ENCODE measurements at regions not wholly inside any gene's neighbourhood (a gene's known extent, or its start where the extent isn't known, plus 50 kb on each side); places are given as distances from the start of the nearest gene placed in this dataset.

- Mint-ChIP-seq H3K9me3 (peaks cover 0 to 3% of the 10 kb centered on the region in 2 donors), H3K36me3 (peaks cover 0 to 4% of the 10 kb centered on the region in 2 donors), H3K27ac (no peak overlapping the region)
- DNase-seq (ENCODE audit: low spot score in 2 of 2) (no peak), ATAC-seq (no peak)
Measured at GRCh38 chr5:44868541-44868940, 59.8 kb downstream of the MRPS30 start.

GRCh38 chr5:44869928-44870327 lies 61.2 kb downstream of the MRPS30 start:
- Mint-ChIP-seq H3K9me3 (peaks cover 0 to 11% of the 10 kb centered on the region in 2 donors), H3K27ac (no peak overlapping the region), H3K36me3 (peaks cover 0 to 4% of the 10 kb centered on the region in 2 donors)
- ATAC-seq = no peak
- no peak for DNase-seq (ENCODE audit: low spot score in 2 of 2)

- DNase-seq (ENCODE audit: low spot score in 2 of 2) = no peak
- H3K9me3 Mint-ChIP-seq = peaks cover 0 to 11% of the 10 kb centered on the region in 2 donors
- peaks cover 0 to 4% of the 10 kb centered on the region in 2 donors for H3K36me3 Mint-ChIP-seq
- ATAC-seq = no peak
- H3K27ac Mint-ChIP-seq = no peak overlapping the region
Measured at GRCh38 chr5:44870430-44870829, 61.7 kb downstream of the MRPS30 start.

- peaks cover 0 to 11% of the 10 kb centered on the region in 2 donors for H3K36me3 Mint-ChIP-seq
- H3K9me3 Mint-ChIP-seq = peaks cover 7 to 11% of the 10 kb centered on the region in 2 donors
- ATAC-seq = no peak
- no peak overlapping the region for H3K27ac Mint-ChIP-seq
- DNase-seq (ENCODE audit: low spot score in 2 of 2) = no peak
Measured at GRCh38 chr5:44871401-44871800, 62.7 kb downstream of the MRPS30 start.

- ATAC-seq = peak; percentile 99 to 100
- DNase-seq (ENCODE audit: low spot score in 2 of 2) = peak in 1 of 2 donors; percentile 33
- Mint-ChIP-seq H3K9me3 (peaks cover 11 to 19% of the 10 kb centered on the region in 2 donors), H3K36me3 (peaks cover 6 to 22% of the 10 kb centered on the region in 2 donors), H3K27ac (peak overlapping the region; percentile 90 to 95)
Measured at GRCh38 chr5:44875661-44876605, 67.2 kb downstream of the MRPS30 start.

GRCh38 chr5:44881266-44881665 lies 72.5 kb downstream of the MRPS30 start:
- DNase-seq (ENCODE audit: low spot score in 2 of 2) (no peak), ATAC-seq (no peak)
- peaks cover 6 to 12% of the 10 kb centered on the region in 2 donors for H3K36me3 Mint-ChIP-seq
- no peak overlapping the region for H3K27ac Mint-ChIP-seq
- H3K9me3 Mint-ChIP-seq = peaks cover 5 to 15% of the 10 kb centered on the region in 2 donors

- no peak for DNase-seq (ENCODE audit: low spot score in 2 of 2)
Measured at GRCh38 chr5:44884036-44884435, 75.3 kb downstream of the MRPS30 start.

GRCh38 chr5:44885903-44886302 lies 77.2 kb downstream of the MRPS30 start:
- no peak for DNase-seq (ENCODE audit: low spot score in 2 of 2)
- H3K27ac Mint-ChIP-seq = no peak overlapping the region
- ATAC-seq = peak; percentile 26 to 75
- peaks cover 0 to 7% of the 10 kb centered on the region in 2 donors for H3K9me3 Mint-ChIP-seq
- H3K36me3 Mint-ChIP-seq = no peaks in the 10 kb centered on the region

More at GRCh38 chr5:44884036-44884435, 75.3 kb downstream of the MRPS30 start:
- Mint-ChIP-seq H3K27ac (no peak overlapping the region), H3K36me3 (no peaks in the 10 kb centered on the region), H3K9me3 (peaks cover 0 to 9% of the 10 kb centered on the region in 2 donors)
- ATAC-seq = no peak

- no peak for DNase-seq (ENCODE audit: low spot score in 2 of 2)
- H3K36me3 Mint-ChIP-seq = no peaks in the 10 kb centered on the region
- no peak overlapping the region for H3K27ac Mint-ChIP-seq
- ATAC-seq = no peak
- no peaks in the 10 kb centered on the region for H3K9me3 Mint-ChIP-seq
Measured at GRCh38 chr5:44887722-44888121, 79.0 kb downstream of the MRPS30 start.

- no peak overlapping the region for H3K27ac Mint-ChIP-seq
- ATAC-seq (no peak), DNase-seq (ENCODE audit: low spot score in 2 of 2) (no peak)
- peaks cover 0 to 4% of the 10 kb centered on the region in 2 donors for H3K36me3 Mint-ChIP-seq
- H3K9me3 Mint-ChIP-seq = peaks cover 4% of the 10 kb centered on the region in 2 donors
Measured at GRCh38 chr5:44888435-44888834, 79.7 kb downstream of the MRPS30 start.

- ATAC-seq (no peak), DNase-seq (ENCODE audit: low spot score in 2 of 2) (no peak)
- Mint-ChIP-seq H3K9me3 (peaks cover 4 to 5% of the 10 kb centered on the region in 2 donors), H3K27ac (no peak overlapping the region), H3K36me3 (peaks cover 0 to 6% of the 10 kb centered on the region in 2 donors)
Measured at GRCh38 chr5:44891116-44891515, 82.4 kb downstream of the MRPS30 start.

- Mint-ChIP-seq H3K27ac (no peak overlapping the region), H3K9me3 (peaks cover 0 to 3% of the 10 kb centered on the region in 2 donors), H3K36me3 (no peaks in the 10 kb centered on the region)
- ATAC-seq (no peak), DNase-seq (ENCODE audit: low spot score in 2 of 2) (no peak)
Measured at GRCh38 chr5:44900273-44900954, 91.7 kb downstream of the MRPS30 start.

GRCh38 chr5:44907396-44907795 lies 98.6 kb downstream of the MRPS30 start:
- ATAC-seq (no peak), DNase-seq (ENCODE audit: low spot score in 2 of 2) (no peak)
- Mint-ChIP-seq H3K27ac (no peak overlapping the region), H3K36me3 (no peaks in the 10 kb centered on the region), H3K9me3 (peaks cover 0 to 4% of the 10 kb centered on the region in 2 donors)

- no peak for DNase-seq (ENCODE audit: low spot score in 2 of 2)
- no peak overlapping the region for H3K27ac Mint-ChIP-seq
Measured at GRCh38 chr5:44909004-44909403, 100.3 kb downstream of the MRPS30 start.

GRCh38 chr5:44911501-44911900 lies 102.8 kb downstream of the MRPS30 start:
- H3K9me3 Mint-ChIP-seq = peaks cover 4 to 6% of the 10 kb centered on the region in 2 donors

More at GRCh38 chr5:44909004-44909403, 100.3 kb downstream of the MRPS30 start:
- Mint-ChIP-seq H3K9me3 (peaks cover 4 to 6% of the 10 kb centered on the region in 2 donors), H3K36me3 (no peaks in the 10 kb centered on the region)
- no peak for ATAC-seq

GRCh38 chr5:44914221-44914620 lies 105.5 kb downstream of the MRPS30 start:
- H3K9me3 Mint-ChIP-seq = peaks cover 3 to 6% of the 10 kb centered on the region in 2 donors
- H3K27ac Mint-ChIP-seq = no peak overlapping the region
- ATAC-seq = no peak
- no peaks in the 10 kb centered on the region for H3K36me3 Mint-ChIP-seq
- DNase-seq (ENCODE audit: low spot score in 2 of 2) = no peak

More at GRCh38 chr5:44911501-44911900, 102.8 kb downstream of the MRPS30 start:
- H3K36me3 Mint-ChIP-seq = no peaks in the 10 kb centered on the region
- DNase-seq (ENCODE audit: low spot score in 2 of 2) = no peak
- no peak for ATAC-seq
- no peak overlapping the region for H3K27ac Mint-ChIP-seq

- H3K36me3 Mint-ChIP-seq = peaks cover 0 to 5% of the 10 kb centered on the region in 2 donors
Measured at GRCh38 chr5:44919560-44919959, 110.8 kb downstream of the MRPS30 start.

More at GRCh38 chr5:44919560-44919959, 110.8 kb downstream of the MRPS30 start:
- ATAC-seq (no peak), DNase-seq (ENCODE audit: low spot score in 2 of 2) (no peak)
- H3K27ac Mint-ChIP-seq = no peak overlapping the region
- H3K9me3 Mint-ChIP-seq = peaks cover 5 to 13% of the 10 kb centered on the region in 2 donors
